IMR-90 (cell line): ENCODE measurements at regions not wholly inside any gene's neighbourhood (a gene's known extent, or its start where the extent isn't known, plus 50 kb on each side); places are given as distances from the start of the nearest gene placed in this dataset.

Experiments
- ATAC-seq: fragments of 200-7000 bp; cut with Tn5 transposase; 2 replicates; pipeline ENCODE4 v1.9.1; 2020; ENCODE audit warnings: low read depth, mild to moderate bottlenecking, moderate library complexity
- BruUV-seq: library from RNA; stranded (reverse); fragments of 400-500 nt; replicated peaks from 2 replicates; lab custom pipeline; 2021; lab: Mats Ljungman, UMichigan
- CTCF ChIA-PET: fragments of 300-600 bp; formaldehyde crosslinking; extraction: SDS; loops from one replicate; lab custom pipeline; 2021; ENCODE audit warnings: antibody characterized with exemption; lab: Yijun Ruan, JAX
- POLR2A ChIA-PET: fragments of 300-600 bp; sonication (Branson Sonifier 250); formaldehyde crosslinking; loops from one replicate; lab custom pipeline; 2022; ENCODE audit warnings: antibody characterized with exemption; ENCODE audit not compliant: unreplicated experiment; lab: Charles Lee
- DNase-seq: peaks from one replicate; pipeline ENCODE4 v3.0.0; 2013
- H2AFZ ChIP-seq: replicated peaks from 2 replicates; pipeline ENCODE3; 2013; ENCODE audit warnings: low read length, mild to moderate bottlenecking; ENCODE audit not compliant: poor library complexity
- H2AK5ac ChIP-seq: 2 replicates; pipeline ENCODE4 v1.6.1; 2013; ENCODE audit warnings: low read depth, low read length, inconsistent platforms
- H2AK9ac ChIP-seq: replicated peaks from 2 replicates; pipeline ENCODE3; 2013; ENCODE audit warnings: mild to moderate bottlenecking, low read depth, low read length, moderate library complexity; ENCODE audit not compliant: poor library complexity
- H2BK120ac ChIP-seq: 2 replicates; pipeline ENCODE4 v1.6.1; 2013; ENCODE audit warnings: low read depth, low read length, inconsistent platforms
- H2BK15ac ChIP-seq: 3 replicates; pipeline ENCODE4 v1.6.1; 2013; ENCODE audit warnings: low read depth, low read length, inconsistent platforms
- H2BK20ac ChIP-seq: 2 replicates; pipeline ENCODE4 v1.6.1; 2013; ENCODE audit warnings: low read depth, mild to moderate bottlenecking, inconsistent platforms, low read length, moderate library complexity
- H2BK5ac ChIP-seq: 2 replicates; pipeline ENCODE4 v1.6.1; 2013; ENCODE audit warnings: mild to moderate bottlenecking, low read depth, low read length, inconsistent platforms; ENCODE audit not compliant: poor library complexity, severe bottlenecking
- H3K14ac ChIP-seq: replicated peaks from 2 replicates; pipeline ENCODE4 v1.6.1; 2013; ENCODE audit warnings: low read depth, low read length, inconsistent platforms
- H3K18ac ChIP-seq: 2 replicates; pipeline ENCODE4 v1.6.1; 2013; ENCODE audit warnings: low read depth, low read length, control low read depth
- H3K23ac ChIP-seq: 2 replicates; pipeline ENCODE4 v1.6.1; 2013; ENCODE audit warnings: low read depth, low read length, inconsistent platforms
- H3K27ac ChIP-seq: 2 replicates; pipeline ENCODE4 v1.5.1; 2013; ENCODE audit warnings: mild to moderate bottlenecking, control low read depth, low read length; ENCODE audit not compliant: insufficient read depth
- H3K27me3 ChIP-seq: 2 replicates; pipeline ENCODE4 v1.6.1; 2013; ENCODE audit warnings: low read length; ENCODE audit not compliant: control insufficient read depth, insufficient read depth
- H3K36me3 ChIP-seq: 2 replicates; pipeline ENCODE4 v1.6.1; 2013; ENCODE audit warnings: low read length, mixed read lengths; ENCODE audit not compliant: control insufficient read depth, insufficient read depth
- H3K4ac ChIP-seq: 2 replicates; pipeline ENCODE4 v1.6.1; 2013; ENCODE audit warnings: low read depth, low read length, inconsistent platforms
- H3K4me1 ChIP-seq: 2 replicates; pipeline ENCODE4 v1.6.1; 2013; ENCODE audit warnings: low read length, mixed read lengths; ENCODE audit not compliant: control insufficient read depth, insufficient read depth
- H3K4me2 ChIP-seq: 2 replicates; pipeline ENCODE4 v1.6.1; 2013; ENCODE audit warnings: low read depth, mild to moderate bottlenecking, control low read depth, low read length, moderate library complexity
- H3K4me3 ChIP-seq: 2 replicates; pipeline ENCODE4 v1.5.1; 2013; ENCODE audit warnings: low read depth, mild to moderate bottlenecking, control low read depth, low read length, moderate library complexity; ENCODE audit not compliant: insufficient read depth
- H3K56ac ChIP-seq: 2 replicates; pipeline ENCODE4 v1.6.1; 2013; ENCODE audit warnings: low read length, inconsistent platforms; ENCODE audit not compliant: insufficient read depth; ENCODE audit errors: extremely low read depth
- H3K79me1 ChIP-seq, 2 experiments: 2 replicates each; pipeline ENCODE4 v1.6.1; 2013; ENCODE audit warnings: low read length in 2 of 2, inconsistent platforms in 1 of 2, low read depth in 1 of 2
- H3K9ac ChIP-seq: 2 replicates; pipeline ENCODE4 v1.6.1; 2013; ENCODE audit warnings: low read depth, low read length, control low read depth
- H3K9me1 ChIP-seq: 2 replicates; pipeline ENCODE4 v1.6.1; 2013; ENCODE audit warnings: low read length, inconsistent platforms; ENCODE audit not compliant: insufficient read depth
- H3K9me3 ChIP-seq: 2 replicates; pipeline ENCODE4 v1.6.1; 2013; ENCODE audit warnings: low read length; ENCODE audit not compliant: control insufficient read depth, insufficient read depth
- H4K20me1 ChIP-seq: 2 replicates; pipeline ENCODE4 v1.6.1; 2013; ENCODE audit warnings: low read length, inconsistent platforms; ENCODE audit not compliant: insufficient read depth
- H4K5ac ChIP-seq: 2 replicates; pipeline ENCODE4 v1.6.1; 2013; ENCODE audit warnings: mild to moderate bottlenecking, low read depth, low read length, control low read depth
- H4K8ac ChIP-seq, 2 experiments: 2 replicates each; pipeline ENCODE4 v1.6.1; 2013; ENCODE audit warnings: low read depth in 2 of 2, low read length in 2 of 2, control low read depth in 1 of 2, inconsistent platforms in 1 of 2
- H4K91ac ChIP-seq: 2 replicates; pipeline ENCODE4 v1.6.1; 2013; ENCODE audit warnings: low read depth, low read length, inconsistent platforms; ENCODE audit not compliant: insufficient read depth
- BHLHE40 ChIP-seq: fragments of 150-350 bp; IDR thresholded peaks from 2 replicates; pipeline ENCODE4 v1.6.1; 2016; ENCODE audit warnings: mild to moderate bottlenecking, low read depth, low read length
- CEBPB ChIP-seq: IDR thresholded peaks from 2 replicates; pipeline ENCODE4 v1.6.1; 2012; ENCODE audit warnings: low read depth, low read length, improper control_type of control experiment
- CHD1 ChIP-seq: IDR thresholded peaks from 2 replicates; pipeline ENCODE4 v1.6.1; 2012; ENCODE audit warnings: low read depth, low read length, improper control_type of control experiment
- FOS ChIP-seq: fragments of 150-350 bp; IDR thresholded peaks from 2 replicates; pipeline ENCODE4 v1.6.1; 2016; ENCODE audit warnings: low read depth, low read length
- MAFK ChIP-seq: IDR thresholded peaks from 2 replicates; pipeline ENCODE4 v1.6.1; 2012; ENCODE audit warnings: low read depth, low read length, improper control_type of control experiment
- MAZ ChIP-seq: IDR thresholded peaks from 2 replicates; pipeline ENCODE4 v1.6.1; 2012; ENCODE audit warnings: low read depth, mild to moderate bottlenecking, low read length, improper control_type of control experiment, moderate library complexity, borderline replicate concordance
- MXI1 ChIP-seq: IDR thresholded peaks from 2 replicates; pipeline ENCODE4 v1.6.1; 2012; ENCODE audit warnings: low read depth, mild to moderate bottlenecking, low read length, moderate library complexity, borderline replicate concordance
- NFE2L2 ChIP-seq: fragments of 150-350 bp; IDR thresholded peaks from 2 replicates; pipeline ENCODE4 v1.6.1; 2016; ENCODE audit warnings: low read depth, mild to moderate bottlenecking, low read length
- POLR2A ChIP-seq: IDR thresholded peaks from 2 replicates; pipeline ENCODE4 v1.6.1; 2012; ENCODE audit warnings: mild to moderate bottlenecking, low read depth, low read length
- RAD21 ChIP-seq: IDR thresholded peaks from 2 replicates; pipeline ENCODE4 v1.6.1; 2012; ENCODE audit warnings: low read length, improper control_type of control experiment
- RCOR1 ChIP-seq: IDR thresholded peaks from 2 replicates; pipeline ENCODE4 v1.6.1; 2012; ENCODE audit warnings: mild to moderate bottlenecking, low read length, improper control_type of control experiment; ENCODE audit not compliant: insufficient replicate concordance
- RFX5 ChIP-seq: IDR thresholded peaks from 2 replicates; pipeline ENCODE4 v1.8.0; 2012; ENCODE audit warnings: low read depth, mild to moderate bottlenecking, low read length, moderate library complexity
- SMC3 ChIP-seq: fragments of 150-350 bp; IDR thresholded peaks from 2 replicates; pipeline ENCODE4 v1.6.1; 2016; ENCODE audit warnings: low read depth, mild to moderate bottlenecking, antibody characterized with exemption, low read length, moderate library complexity
- WGBS, 2 experiments: methylation state at CpG; one replicate each; pipeline versions ENCODE4 v1.1.5 to v1.1.7; 2013; ENCODE audit warnings: missing lambda C conversion rate in 2 of 2; ENCODE audit not compliant: insufficient read length in 1 of 2; ENCODE audit errors: extremely low coverage in 2 of 2; 5-methylcytosine and 5-hydroxymethylcytosine counted together
- dilution Hi-C: fragments of 300-500 bp; cut with HindIII; formaldehyde crosslinking; loops from one replicate; pipeline ENCODE4 v1.14.3; 2018; ENCODE audit warnings: low sequenced_read_pairs; ENCODE audit not compliant: unreplicated experiment
- in situ Hi-C: fragments of 300-500 bp; cut with MboI; formaldehyde crosslinking; loops from 3 replicates; pipeline ENCODE4 v1.14.3; 2019; ENCODE audit warnings: low sequenced_read_pairs, inconsistent platforms, mixed read lengths
- intact Hi-C: fragments of 100-400 bp; cut with micrococcal nuclease; formaldehyde crosslinking; loops from 2 replicates; pipeline ENCODE4 v1.10.0; 2022
- TF ChIP-seq, protein P1 (sequence below): conservative IDR thresholded peaks from 2 replicates; pipeline ENCODE4 v1.5.1; 2012; ENCODE audit warnings: mild to moderate bottlenecking, low read depth, low read length, improper control_type of control experiment
- TF ChIP-seq, protein P2 (sequence below): fragments of 150-350 bp; IDR thresholded peaks from 2 replicates; pipeline ENCODE4 v1.6.1; 2016; ENCODE audit warnings: low read depth, mild to moderate bottlenecking, low read length, moderate library complexity, borderline replicate concordance
- TF ChIP-seq, protein P3 (sequence below): fragments of 150-350 bp; IDR thresholded peaks from 2 replicates; pipeline ENCODE4 v1.6.1; 2017; ENCODE audit warnings: mild to moderate bottlenecking, antibody characterized with exemption, low read length, low read depth

DNA sequence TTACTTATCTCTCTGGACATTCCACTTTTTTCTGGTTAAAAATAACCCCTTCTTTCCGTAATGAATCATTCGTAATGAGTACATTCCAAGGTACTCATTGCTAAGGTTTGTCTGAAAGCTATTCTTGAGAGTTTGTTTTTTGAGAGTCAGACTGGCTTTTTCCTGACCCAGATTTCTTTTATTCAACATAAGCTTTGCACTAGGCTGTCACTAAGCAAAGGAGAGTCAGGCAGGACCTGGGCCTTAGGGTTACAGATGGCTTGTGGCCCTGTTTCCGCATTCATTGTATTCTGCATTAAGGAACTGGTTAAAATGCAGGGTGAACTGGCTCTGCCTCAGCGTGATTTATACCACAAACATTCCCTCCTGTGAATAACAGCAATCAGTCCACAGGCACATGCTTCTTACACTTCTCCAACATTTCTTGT lies 84.1 kb downstream of the POM121L12 start:
- no peak overlapping the region for H3K23ac ChIP-seq
- no peaks in the 10 kb centered on the region for H3K4me1 ChIP-seq
- DNase-seq, result no peak
- H3K9me1 ChIP-seq, result no peaks in the 10 kb centered on the region
- H3K4me3 ChIP-seq, result no peak overlapping the region
- no peak overlapping the region for H4K8ac ChIP-seq
- no peaks in the 10 kb centered on the region for H4K20me1 ChIP-seq
- TF ChIP-seq MAFK, result no peak
- TF ChIP-seq POLR2A, result no peak
- TF ChIP-seq RAD21, result no peak
- TF ChIP-seq MXI1, result no peak
- no peak for TF ChIP-seq MAZ
- TF ChIP-seq, protein P1, sequence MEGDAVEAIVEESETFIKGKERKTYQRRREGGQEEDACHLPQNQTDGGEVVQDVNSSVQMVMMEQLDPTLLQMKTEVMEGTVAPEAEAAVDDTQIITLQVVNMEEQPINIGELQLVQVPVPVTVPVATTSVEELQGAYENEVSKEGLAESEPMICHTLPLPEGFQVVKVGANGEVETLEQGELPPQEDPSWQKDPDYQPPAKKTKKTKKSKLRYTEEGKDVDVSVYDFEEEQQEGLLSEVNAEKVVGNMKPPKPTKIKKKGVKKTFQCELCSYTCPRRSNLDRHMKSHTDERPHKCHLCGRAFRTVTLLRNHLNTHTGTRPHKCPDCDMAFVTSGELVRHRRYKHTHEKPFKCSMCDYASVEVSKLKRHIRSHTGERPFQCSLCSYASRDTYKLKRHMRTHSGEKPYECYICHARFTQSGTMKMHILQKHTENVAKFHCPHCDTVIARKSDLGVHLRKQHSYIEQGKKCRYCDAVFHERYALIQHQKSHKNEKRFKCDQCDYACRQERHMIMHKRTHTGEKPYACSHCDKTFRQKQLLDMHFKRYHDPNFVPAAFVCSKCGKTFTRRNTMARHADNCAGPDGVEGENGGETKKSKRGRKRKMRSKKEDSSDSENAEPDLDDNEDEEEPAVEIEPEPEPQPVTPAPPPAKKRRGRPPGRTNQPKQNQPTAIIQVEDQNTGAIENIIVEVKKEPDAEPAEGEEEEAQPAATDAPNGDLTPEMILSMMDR, result no peak
- no peak for TF ChIP-seq BHLHE40
- TF ChIP-seq CHD1, result no peak
- TF ChIP-seq RFX5, result no peak
- TF ChIP-seq, protein P2, sequence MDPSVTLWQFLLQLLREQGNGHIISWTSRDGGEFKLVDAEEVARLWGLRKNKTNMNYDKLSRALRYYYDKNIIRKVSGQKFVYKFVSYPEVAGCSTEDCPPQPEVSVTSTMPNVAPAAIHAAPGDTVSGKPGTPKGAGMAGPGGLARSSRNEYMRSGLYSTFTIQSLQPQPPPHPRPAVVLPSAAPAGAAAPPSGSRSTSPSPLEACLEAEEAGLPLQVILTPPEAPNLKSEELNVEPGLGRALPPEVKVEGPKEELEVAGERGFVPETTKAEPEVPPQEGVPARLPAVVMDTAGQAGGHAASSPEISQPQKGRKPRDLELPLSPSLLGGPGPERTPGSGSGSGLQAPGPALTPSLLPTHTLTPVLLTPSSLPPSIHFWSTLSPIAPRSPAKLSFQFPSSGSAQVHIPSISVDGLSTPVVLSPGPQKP, result no peak
- no peak for TF ChIP-seq NFE2L2
- TF ChIP-seq, protein P3, sequence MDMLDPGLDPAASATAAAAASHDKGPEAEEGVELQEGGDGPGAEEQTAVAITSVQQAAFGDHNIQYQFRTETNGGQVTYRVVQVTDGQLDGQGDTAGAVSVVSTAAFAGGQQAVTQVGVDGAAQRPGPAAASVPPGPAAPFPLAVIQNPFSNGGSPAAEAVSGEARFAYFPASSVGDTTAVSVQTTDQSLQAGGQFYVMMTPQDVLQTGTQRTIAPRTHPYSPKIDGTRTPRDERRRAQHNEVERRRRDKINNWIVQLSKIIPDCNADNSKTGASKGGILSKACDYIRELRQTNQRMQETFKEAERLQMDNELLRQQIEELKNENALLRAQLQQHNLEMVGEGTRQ, result no peak
- no peak for TF ChIP-seq RCOR1
- no peak for TF ChIP-seq SMC3
- no peak for TF ChIP-seq FOS
- no peak for TF ChIP-seq CEBPB
- no peak overlapping the region for H3K56ac ChIP-seq
- H4K91ac ChIP-seq, result no peak overlapping the region
- H2BK5ac ChIP-seq, result no peak overlapping the region
- H3K4me2 ChIP-seq, result no peak overlapping the region
- no TSS peak for BruUV-seq
- dilution Hi-C loops, result no loop called here
- ChIA-PET CTCF (no interaction called here), POLR2A (no interaction called here)
- no peak overlapping the region for H3K4ac ChIP-seq
- no peak overlapping the region for H4K5ac ChIP-seq
- no peak overlapping the region for H2AK5ac ChIP-seq
- no peak overlapping the region for H3K9ac ChIP-seq
- H3K18ac ChIP-seq, result no peak overlapping the region
- no peak for ATAC-seq
- no peak overlapping the region for H2BK120ac ChIP-seq
- no peak overlapping the region for H2BK15ac ChIP-seq
- no peaks in the 10 kb centered on the region for H3K36me3 ChIP-seq
- H3K14ac ChIP-seq, result no peak overlapping the region
- no peak overlapping the region for H2AK9ac ChIP-seq
- no peak overlapping the region for H3K27ac ChIP-seq
- no peak overlapping the region for H2AFZ ChIP-seq
- no CpG with 5 or more reads among the region's 4 CpGs for WGBS, 2 experiments
- in situ Hi-C loops, result no loop called here
- H2BK20ac ChIP-seq, result no peak overlapping the region
- H3K79me1 ChIP-seq, result no peaks in the 10 kb centered on the region
- intact Hi-C loops, result no loop called here
- peaks cover 2% of the 10 kb centered on the region; the same call in 1 of the 2 replicates for H3K9me3 ChIP-seq
- H3K27me3 ChIP-seq, result no peaks in the 10 kb centered on the region
